ENCODE measurements at regions not wholly inside any gene's neighbourhood (a gene's known extent, or its start where the extent isn't known, plus 50 kb on each side); places are given as distances from the start of the nearest gene placed in this dataset.

DNA sequence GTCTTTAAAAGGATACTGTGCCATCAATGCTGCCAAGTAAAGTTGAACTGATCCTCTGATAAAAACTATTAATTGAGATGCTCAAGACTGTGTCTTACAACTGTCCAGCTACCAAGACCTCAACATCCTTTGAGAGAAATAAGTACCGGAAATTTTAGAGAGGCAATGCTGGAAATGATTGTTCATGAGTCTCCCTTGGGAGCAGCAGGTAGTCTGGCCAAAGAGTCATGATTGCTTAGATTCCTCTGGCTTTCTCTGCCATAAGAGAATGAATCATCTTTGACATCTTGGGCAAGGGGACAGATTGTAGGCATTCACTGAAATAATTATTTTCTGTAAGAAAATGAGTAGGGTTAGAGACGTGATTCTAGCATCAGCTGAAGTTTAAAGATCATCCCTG lies 466.6 kb upstream of the DAB2 start:
- DNase-seq (ENCODE audit: low read depth), result no peak

DNA sequence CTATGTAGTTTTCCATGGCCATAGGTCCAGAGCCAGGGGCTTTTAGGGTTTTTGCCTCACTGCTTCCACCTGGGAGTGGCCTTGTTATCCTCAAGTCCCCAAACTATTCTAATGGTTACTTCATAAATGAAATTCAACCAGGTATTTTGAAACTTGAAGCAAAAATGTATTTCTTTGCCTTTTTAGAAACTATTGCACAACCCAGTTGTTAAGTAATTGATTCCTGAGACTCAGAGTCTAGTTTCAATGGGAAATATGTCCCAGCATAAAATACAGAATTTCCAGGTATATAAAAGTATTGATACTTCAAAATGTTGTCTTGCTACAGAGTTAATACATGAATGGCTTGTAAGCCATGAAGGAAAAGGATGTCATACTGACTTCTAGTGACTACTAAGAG lies 456.2 kb upstream of the DAB2 start:
- DNase-seq (ENCODE audit: low read depth), result no peak

DNA sequence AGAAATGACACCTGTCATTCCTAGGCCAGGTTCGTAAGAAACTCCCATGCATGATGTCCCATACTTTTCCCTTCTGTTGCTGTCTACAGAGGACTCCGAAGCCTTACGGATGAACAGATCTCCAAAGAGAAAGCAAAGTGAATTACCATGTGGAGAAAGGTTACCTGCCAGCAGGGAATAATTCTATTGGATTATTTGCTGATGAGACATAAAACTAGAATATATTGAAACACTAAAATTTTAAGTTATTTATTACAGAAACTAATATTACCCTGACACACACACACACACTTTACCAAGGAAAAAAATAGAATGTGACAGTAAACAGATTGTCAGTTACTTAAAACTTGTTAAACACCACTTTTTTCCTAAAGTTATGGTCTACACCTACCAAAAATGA lies 452.7 kb upstream of the DAB2 start:
- no peak for DNase-seq (ENCODE audit: low read depth)

DNA sequence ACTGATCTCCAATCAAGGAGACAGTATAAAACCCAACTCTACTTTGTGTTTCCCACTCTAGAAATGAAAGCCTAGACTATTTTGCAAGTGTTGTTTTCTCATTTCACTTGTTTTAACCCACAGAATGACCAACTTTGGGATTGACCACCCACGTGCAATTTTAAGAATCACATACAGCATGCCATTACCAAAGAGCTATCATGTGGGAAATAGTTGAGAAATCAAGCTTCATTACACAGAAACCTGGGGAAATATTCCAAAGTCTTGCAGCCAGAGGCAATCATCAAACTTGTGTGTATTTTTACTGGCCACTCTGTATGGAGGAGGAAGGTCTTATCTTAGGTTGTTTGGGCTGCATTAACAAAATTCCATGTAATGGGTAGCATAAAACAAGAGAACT lies 451.4 kb upstream of the DAB2 start:
- no peak for DNase-seq (ENCODE audit: low read depth)

DNA sequence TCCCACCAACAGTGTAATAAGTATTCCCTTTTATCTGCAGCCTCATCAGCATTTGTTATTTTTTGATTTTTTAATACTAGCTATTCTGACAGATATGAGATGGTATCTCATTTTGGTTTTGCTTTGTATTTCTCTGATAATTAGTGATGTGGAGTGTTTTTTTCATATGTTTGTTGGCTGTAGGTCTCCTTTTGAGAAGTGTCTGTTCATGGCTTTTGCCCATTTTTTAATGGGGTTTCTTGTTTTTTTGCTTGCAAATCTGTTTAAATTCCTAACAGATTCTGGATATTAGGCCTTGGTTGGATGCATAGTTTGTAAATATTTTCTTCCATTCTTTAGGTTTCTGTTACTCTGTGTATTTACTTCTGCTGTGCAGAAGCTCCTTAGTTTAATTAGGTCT lies 445.4 kb upstream of the DAB2 start:
- DNase-seq (ENCODE audit: low read depth), result no peak

DNA sequence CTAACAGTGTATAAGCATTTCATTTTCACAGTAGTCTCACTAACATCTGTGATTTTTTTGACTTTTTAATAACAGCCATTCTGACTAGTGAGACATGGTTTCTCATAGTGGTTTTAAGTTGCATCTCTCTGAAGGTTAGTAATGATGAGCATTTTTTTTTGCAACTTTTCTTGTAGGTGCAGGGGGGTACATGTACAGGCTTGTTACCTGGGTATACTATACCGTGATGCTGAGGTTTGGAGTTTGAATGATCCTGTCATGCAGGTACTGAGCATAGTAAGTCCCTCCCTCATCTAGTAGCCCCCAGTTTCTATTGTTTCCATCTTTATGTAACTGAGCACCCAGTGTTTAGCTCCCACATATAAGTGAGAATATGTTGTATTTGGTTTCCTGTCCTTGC lies 444.6 kb upstream of the DAB2 start:
- DNase-seq (ENCODE audit: low read depth), result no peak

DNA sequence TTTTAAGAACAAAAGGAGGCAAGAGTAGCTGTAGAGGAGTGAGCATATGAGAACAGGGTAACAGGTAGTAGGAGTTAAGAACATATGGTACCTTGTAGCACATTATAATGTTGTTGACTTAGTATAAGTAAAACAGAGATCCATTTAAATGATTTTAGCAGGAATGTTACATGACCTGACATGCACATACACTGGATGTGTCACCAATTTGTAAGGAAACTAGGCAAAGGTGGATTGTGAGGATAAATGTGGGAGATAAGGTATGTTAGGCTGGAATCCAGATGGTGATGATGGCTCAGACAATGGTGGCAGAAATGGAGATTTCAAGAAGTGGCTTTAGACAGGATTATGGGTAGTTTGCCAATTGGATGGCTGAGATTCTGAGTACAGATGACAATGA lies 443.1 kb upstream of the DAB2 start:
- DNase-seq (ENCODE audit: low read depth), result no peak

DNA sequence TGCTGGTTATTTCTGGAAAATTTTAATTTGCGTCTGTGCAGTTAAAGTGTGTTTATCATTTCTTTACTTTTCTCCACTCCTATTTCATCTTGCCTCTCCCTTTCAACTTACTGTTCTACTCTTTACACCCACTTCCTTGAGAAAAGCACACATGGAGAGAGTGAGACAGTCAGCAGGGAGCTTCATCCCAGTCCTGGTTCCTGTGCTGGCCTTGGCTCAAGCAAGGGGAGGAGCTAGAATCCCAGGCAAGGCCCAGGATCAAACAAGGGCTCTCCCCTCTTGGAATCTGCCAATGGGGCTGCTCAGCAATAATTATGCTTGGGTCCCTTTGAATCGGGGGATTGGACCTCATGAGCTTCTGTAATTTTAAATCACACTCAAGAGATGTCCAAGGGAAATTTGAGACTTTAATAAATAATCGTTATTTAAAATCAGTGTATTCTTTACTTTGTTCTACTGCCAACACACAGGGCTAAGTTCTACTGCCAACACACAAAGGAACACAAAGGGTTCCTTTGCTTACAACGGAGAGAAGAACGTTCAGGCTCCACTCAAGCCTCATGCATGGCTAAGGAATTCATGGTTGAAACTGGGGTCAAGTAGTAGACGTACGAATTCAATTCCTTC lies 439.3 kb upstream of the DAB2 start:
- DNase-seq (ENCODE audit: low read depth), result no peak

DNA sequence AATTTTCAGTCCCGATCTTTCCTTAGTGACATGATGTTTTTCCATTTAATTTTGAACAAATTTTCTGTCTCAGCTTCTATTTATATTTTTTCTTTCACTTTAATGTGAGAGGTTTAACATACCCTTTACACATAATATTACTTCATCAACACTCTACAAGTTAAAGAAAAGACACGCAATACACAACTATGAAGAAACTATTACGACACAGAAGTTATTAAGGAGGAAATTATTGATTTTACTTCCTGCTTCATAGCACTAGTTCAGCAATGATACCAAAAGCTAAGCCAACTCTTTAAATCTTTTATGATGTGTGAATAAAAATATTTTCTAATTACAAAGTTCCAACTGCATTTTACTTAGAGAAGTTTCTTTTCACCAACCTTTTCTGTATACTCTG lies 432.3 kb upstream of the DAB2 start:
- no peak for DNase-seq (ENCODE audit: low read depth)

DNA sequence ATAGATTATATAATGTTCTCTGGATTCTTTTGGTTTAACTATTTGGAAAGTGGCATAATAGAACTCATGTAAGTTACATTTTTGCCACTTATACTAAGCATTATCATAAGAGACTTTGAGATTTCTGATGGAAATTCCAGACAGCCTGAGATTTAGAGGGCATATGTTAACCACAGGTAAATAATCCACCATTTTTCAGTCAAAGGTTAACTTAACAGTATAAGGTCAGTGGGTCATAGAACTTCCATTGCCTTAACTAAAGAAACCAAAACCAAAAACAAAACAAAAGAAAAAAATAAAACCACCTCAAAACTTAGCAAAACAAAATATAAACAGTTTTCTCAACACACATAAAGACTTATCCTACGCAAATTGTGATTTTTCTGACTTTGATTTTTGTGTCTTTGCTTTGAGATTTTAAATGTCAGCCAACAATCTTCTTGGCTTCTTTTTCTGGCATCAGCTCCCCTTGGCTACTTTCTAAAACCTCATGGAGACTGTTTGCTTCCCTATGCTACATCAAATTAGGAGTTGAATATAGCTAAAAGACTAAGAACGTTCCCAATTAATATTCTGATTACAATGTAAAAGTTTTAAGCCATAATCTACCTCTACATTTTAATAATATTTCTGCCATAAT lies 430.1 kb upstream of the DAB2 start:
- no peak for DNase-seq (ENCODE audit: low read depth)

DNA sequence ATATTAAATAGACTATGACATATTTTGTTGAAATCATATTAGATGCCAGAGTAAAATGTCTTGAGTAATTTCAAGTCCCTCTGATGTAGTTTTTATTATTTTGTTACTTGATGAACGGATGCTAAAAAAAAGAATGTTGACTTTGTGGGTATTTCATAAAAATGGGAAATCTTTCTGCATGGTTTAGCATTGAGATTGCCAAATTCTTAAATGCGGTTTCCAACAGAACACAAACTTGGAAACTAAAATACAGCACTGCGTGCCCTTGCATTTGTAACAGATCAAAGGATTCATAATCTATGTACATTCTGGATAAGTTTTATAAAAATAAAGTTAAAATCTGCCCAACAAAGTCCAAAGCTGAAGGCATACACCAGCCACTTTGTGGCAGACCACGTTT lies 425.5 kb upstream of the DAB2 start:
- DNase-seq (ENCODE audit: low read depth), result no peak

DNA sequence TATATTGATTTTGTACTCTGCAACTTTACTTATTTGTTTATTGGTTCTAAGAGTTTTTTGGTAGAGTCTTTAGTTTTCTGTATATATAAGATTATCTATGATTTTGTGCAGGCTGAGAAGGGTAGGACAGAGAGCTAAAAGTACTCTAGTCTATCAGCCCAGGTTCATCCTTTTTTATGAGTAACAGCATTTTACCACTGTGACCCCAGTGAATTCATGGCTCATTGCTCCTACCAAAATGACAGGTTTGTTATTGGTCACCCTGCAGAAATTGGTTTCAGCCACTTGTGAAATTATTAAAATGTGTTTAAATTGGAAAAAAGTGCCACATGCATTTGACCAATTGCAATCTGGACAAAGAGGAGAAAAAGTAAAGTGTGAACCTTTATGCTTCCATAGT lies 421.4 kb upstream of the DAB2 start:
- no peak for DNase-seq (ENCODE audit: low read depth)

DNA sequence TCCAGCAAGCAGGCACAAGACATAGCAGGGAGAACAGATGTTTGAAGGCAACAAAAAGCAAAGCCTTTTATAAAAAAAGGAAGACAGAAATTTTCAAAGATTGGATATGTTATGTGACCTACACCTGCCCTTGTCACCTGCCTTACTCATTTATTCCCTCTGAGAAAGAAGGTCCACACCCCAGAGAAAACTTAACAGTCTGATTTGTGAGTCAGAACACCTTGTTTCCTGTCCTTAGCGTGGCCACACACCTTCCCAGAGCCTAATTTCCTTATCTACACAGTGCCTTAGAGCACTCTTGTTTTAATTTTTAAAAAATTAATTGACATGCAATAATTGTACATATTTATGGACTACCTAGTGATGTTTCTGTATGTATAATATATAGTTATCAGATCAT lies 419.0 kb upstream of the DAB2 start:
- DNase-seq (ENCODE audit: low read depth), result no peak

DNA sequence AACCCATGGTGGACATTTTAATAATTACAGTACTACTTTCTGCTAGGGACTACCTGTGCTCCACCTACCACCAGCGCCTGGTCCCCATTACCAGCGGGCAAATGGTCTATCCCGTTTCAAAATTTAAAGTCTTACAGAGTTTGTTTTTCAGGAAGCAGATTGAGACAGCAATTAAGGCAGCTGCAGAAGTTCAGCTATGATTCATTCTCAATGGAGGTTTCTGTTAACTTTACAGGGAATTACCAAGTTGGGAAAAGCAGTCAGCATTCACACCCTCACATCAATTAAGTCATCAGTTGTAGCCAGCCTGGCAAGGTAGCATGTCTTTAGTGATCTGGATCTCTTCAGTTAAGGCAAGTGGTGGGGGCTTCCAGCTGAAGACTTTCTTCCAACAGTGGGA lies 410.6 kb upstream of the DAB2 start:
- no peak for DNase-seq (ENCODE audit: low read depth)

DNA sequence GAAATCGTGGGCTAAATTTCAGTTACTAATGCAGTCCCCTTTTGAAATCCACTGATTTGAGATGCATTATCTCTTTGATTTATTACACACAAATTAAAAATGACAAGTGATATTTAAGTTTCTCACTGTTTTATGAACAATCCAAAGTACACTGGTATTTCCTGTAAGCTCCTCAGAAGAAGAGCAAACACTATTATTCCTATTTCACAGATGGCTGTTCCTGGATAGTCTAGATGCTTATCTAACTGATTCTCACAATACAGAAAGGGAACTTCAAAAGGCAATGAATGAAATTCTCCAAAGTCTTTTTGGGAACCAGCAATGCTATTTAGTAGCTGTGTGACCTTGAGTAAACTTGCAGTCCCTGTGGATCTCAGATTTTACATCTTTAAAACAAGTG lies 404.7 kb upstream of the DAB2 start:
- no peak for DNase-seq (ENCODE audit: low read depth)

DNA sequence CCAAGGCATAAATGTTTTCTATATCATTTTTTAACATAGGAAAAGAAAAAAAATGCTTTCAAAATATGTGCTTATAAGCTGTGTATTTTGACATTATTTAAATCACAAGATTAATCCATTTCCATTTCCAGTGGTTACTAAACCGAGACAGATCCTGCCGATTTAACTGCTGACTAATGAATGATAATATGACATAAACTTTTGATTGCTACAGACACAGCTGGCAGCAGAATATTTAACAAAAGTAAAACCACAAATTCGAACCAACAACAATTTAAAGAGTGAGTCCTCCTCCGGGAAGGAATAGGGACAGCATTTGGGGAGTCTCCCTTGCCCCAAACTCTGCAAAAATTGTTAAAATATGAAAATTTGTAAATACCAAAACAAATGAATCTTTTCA lies 401.3 kb upstream of the DAB2 start:
- no peak for DNase-seq (ENCODE audit: low read depth)

DNA sequence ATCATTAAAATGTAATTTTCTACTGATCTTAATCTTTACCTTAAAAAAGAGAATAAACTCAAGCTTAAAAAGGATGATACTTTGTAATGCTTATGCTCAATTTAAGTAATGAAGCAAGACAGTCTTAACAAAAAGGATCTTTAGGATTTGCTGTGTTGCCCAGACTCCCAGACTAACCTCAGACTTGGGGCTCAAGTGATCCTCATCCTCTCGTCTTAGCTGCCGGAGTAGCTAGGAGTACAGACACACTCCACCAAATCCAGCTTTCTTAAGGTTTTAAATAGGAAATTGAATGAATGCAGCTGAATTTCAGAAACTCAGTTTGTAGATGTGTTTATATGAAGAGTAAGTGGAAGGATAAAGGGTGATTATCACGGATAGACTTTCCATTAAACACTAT lies 400.5 kb upstream of the DAB2 start:
- DNase-seq (ENCODE audit: low read depth), result no peak

DNA sequence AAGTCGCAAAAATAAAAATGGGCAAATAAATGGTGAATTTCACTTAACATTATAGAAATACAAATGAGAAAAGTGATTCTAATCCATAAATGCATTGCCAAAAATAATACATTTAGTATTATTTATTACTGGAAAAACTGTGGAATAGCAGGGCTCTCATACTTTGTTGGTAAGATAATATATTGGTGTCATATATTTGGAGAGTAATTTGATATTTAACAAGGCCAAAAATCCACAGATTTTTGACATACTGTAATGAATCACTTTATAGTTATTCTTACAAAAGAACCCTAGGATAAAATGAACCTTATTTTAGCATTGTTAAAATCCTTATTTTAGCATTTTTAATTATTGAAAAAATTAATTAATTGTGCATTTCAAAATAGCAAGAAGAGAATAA lies 397.2 kb upstream of the DAB2 start:
- no peak for DNase-seq (ENCODE audit: low read depth)

DNA sequence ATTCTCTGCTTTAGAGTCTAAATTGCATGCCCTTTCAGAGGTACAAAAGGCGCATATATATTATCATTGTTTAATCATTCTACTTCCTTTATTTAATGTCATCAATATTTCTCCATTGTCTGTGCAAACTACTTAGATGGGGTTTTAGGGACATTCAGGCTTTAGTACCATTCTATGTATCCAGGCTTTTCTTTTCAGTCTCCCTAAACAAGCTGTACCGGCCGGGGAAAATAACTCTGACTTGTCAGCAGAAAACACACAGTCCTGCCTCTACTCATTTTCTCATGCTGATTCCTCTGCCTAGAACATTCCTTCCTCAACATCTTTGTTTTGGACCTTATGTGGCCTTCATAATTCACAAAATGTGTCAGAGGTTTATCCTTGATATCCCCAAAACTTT lies 392.1 kb upstream of the DAB2 start:
- no peak for DNase-seq (ENCODE audit: low read depth)

DNA sequence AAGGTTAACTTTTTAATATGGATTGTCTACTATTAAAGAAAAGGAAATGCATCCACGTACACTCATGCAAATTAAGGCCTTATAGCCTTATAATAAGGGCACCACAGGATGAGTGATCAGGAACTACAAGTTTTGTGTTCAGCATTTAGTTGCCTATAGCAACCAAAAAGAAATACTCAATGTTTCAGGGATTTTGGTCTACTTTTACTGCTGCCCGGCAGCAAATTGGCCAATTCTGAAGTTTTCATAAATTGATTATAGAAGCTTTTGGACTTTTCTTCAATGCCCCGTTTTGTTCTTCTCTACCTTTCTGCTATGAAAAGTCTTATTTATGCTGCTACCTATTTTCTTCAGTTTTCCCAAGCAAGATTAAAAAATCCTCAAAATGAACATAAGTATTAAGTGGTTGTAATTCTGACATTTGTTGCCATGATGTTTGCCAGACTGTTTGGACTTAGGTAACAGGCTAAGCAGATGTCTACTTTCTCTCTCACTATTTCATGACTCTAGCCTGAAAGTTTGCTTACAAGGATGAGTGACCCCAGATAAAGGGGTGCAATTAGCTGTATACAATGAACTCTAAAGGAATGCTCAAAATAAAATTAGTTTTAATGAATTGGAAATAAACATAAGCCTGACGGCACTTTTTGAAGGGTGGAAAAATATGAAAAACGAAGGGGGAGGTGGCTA lies 391.5 kb upstream of the DAB2 start:
- DNase-seq (ENCODE audit: low read depth), result no peak

DNA sequence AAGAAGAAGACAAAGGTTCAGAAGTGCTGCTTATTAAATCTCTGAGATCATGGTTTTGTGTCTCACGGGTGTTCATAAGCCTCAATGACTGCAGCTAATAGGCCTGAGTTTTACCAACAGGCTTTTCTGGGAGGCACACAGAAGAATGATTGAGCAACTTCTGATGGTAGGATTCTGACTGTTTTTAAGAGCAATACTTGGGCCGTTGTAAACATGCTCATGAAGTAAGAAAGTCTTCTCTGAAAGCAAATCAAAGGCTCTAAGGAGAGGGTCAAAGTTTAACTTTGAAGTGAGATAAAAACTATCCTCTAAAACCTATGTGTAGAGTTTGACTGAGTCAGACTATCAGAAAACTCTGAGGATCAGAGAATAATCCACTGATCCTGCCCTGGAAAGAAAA lies 390.9 kb upstream of the DAB2 start:
- no peak for DNase-seq (ENCODE audit: low read depth)

DNA sequence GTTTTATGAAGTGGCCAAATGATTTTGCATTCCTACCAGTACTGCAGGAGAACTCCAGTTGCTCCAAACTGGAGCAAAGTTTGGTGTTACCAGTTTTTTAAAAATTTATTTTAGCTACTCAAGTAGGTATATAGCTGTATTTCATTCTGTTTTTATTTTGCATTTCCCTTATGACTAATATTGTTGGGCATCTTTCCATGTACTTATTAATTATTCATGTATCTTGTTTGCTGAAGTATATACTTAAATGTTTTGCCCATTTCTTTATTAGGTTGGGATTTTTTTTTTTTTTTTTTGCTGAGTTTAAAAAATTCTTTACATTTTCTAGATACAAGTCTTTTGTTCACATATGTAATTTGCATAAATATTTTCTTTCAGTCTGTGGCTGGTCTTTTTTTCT lies 386.6 kb upstream of the DAB2 start:
- no peak for DNase-seq (ENCODE audit: low read depth)

DNA sequence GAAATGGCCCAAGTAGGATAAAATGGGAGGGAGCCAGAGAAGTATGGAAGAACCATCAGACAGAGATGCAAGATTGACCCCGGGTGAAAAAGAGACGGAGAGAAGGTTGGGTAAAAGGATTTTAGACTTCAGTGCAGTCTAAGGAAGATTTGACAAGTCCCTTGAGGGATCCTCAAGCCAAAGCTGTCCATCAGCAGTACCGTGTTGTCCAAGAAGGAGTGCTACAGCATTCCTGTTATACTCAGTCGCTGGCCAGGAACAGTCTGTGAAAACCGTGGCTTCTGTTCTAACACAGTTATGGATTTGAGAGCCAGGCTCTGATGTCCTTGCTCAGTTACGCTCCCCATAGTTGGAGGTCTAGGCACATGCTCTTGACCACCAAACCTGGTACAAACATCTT lies 383.9 kb upstream of the DAB2 start:
- DNase-seq (ENCODE audit: low read depth), result no peak

DNA sequence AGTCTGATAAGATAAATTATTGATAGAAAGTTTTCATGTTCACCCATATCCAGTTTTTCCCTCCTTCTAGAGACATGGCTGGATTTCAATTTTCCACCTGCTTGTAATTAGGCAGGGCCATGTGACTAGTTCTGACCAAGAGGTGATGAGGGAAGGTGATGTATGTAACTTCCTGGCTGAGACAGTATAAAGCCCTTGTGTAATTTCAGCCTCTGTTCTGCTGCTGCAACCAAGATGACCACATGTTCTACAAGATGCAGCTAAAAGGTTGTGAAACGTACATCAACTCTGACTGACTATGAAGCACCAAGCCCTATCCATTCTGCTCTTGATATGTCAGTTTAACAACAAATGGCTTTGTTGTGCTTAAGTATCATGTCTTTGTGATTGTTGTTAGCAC lies 376.5 kb upstream of the DAB2 start:
- no peak for DNase-seq (ENCODE audit: low read depth)
